NCI-H345 treated with DMSO at 0.1 percent for 48 hours (cell line): ENCODE measurements at regions not wholly inside any gene's neighbourhood (a gene's known extent, or its start where the extent isn't known, plus 50 kb on each side); places are given as distances from the start of the nearest gene placed in this dataset.

Experiments used
- DNase-seq: peaks from one replicate; lab custom pipeline; 2025; ENCODE audit not compliant: unreplicated experiment; lab: John Stamatoyannopoulos, UW

DNA sequence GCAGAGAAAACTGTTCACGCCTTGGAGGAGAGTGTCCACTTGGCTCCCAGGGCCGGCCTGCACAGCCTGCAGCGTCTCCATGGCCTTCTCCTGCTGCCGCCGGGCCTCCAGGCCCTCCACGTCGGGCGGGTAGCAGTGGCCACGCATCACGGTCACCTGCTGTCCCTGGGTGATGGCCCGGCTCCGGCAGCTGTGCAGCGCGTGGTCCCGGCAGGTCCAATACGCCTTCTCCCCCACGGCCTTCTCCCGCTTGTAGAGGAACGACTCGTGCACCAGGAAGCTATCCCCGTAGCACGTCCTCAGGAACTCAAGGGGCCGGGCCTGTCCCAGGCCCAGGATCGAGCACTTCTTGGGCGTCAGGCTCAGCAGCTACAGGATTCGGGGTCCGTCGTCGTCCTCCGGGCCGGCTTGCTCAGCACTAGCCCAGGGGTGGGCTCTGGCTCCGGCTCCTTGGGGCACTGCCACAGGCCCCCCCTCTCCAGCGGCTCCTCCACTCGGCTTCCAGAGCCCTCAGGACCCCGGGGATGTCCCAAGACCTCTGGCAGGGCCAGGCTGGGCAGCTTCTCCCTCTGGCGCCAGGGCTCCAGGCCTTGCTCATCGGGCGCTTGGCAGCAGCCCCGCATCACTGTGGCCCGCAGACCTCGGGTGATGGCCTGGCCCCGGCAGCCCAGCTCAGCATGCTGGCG is 83.6 kb upstream of the FXR1 start:
- DNase-seq: no peak

DNA sequence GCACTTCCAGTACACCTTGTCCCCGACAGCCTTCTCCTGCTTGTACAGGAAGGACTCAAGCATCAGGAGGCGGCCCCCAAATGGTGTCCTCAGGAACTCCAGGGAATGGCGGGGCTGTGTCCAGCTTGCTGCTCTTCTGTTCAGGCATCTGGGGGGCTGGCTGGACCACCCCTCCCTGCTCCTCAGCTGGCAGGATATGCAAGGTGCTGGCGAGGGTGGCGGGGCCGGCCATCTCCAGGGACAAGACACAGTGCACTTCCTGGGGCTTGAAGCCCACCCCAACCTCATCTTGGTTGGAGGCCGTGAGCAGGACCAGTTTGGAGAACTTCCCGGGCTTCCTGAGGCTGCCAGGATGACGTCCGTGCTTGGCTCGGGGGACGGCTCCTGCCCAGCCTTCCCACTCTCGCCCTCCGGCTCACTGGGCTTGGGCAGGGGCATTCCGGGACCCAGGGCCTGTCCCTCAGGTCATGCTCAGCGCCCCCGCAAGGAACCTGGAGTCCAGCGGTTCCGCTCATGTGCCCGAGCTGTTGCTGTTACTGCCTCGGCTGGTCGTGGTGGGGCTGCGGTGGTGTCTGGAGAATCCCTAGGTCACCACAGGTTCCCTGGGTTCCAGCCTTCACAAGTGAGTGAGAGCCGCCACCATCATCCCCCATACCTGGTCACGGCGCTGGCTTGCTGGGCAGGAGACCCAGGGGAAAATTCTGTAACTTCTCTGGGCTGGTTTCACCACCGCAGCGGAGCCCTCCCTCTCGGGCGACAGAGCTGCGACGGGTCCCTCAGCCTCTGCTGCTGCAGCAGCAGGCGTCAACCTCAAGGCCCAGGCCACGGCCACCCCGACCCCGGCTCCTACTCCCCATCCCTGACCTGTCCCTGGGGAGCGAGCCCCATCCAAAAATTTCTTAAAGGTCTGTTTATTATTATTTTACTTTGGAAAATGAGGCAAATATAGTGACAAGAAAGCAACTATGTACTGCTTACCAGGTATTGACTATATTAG is 82.8 kb upstream of the FXR1 start:
- DNase-seq: no peak

DNA sequence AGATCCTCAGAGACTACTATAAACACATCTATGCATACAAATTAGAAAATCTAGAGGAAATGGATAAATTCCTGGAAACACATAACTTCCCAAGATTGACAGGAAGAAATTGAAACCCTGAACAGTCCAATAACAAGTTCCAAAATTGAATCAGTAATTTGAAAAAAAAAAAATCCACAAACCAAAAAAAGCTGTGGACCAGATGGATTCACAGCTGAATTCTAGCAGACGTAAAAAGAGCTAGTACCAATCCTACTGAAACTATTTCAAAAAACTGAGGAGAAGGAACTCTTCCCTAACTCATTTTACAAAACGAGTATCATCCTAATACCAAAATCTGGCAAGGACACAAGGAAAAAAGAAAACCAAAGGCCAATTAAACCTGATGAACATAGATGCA is 77.0 kb upstream of the FXR1 start:
- DNase-seq: no peak

DNA sequence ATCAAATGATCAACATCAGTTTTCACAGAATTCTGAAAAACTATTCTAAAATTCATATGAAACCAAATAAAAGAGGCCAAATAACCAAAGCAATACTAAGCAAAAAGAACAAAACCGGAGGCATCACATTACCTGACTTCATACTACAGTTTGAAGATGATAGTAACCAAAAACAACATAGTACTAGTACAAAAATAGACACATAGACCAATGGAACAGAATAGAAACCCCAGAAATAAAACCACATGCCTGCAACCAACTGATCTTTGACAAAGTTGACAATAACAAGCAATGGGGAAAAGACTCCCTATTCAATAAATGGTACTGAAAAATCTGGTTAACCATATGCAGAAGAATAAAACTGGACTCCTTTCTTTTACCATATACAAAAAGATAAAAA is 75.7 kb upstream of the FXR1 start:
- no peak for DNase-seq

DNA sequence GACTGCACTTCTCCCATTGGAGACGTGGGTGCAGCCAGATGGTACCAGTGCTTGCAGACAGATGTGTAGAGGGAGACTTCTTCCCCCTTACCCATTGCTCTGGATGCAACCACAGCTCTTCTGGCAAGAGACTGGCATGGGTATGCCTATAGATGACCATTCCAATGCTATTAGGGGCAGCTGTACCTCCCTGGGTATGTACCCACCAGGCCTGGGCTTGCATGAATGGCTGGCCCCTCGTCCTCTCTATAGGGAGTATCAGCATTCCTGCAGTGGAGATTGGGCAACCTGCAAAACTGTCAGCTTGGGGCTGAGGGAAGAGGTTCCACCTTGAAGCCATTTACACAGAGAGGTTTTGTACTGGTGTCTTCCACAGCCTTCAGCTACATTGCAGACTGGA is 57.6 kb upstream of the FXR1 start:
- no peak for DNase-seq

DNA sequence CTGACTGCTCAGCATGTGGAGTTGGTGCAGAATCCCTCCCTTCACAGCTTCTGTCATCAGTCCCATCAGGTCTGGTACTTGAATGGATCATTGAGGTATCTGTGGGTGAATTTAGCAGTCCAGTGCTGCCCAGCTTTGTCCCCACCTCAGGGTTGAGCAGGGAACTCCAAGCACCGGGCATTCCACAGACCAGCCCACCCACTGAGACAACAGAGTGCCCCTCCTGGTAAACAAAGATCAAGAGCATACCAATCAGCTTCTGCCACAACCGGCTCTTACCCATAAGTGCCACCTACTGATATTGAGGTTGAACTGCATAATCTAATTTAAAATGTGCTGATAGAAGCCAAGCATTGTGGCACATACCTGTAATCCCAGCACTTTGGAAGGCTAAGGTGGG is 57.1 kb upstream of the FXR1 start:
- DNase-seq: peak; percentile 12

DNA sequence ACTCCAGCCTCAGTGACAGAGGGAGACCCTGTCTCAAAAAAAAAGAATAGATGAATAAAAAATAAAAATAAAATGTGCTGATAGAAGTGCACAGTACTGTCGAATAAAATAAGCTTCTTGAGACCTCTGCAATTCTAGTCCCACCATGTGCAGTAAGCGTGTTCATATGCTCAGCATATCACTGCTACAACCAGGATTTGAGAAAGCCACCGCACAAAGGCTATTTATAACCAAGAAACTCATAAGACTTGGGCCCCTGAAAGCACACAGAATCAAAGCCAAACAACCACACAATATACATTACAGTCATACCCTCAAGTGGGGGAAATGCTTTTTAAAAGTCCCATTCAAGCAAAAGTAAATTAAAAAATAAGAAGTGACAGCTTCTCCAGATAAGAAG is 56.5 kb upstream of the FXR1 start:
- no peak for DNase-seq

DNA sequence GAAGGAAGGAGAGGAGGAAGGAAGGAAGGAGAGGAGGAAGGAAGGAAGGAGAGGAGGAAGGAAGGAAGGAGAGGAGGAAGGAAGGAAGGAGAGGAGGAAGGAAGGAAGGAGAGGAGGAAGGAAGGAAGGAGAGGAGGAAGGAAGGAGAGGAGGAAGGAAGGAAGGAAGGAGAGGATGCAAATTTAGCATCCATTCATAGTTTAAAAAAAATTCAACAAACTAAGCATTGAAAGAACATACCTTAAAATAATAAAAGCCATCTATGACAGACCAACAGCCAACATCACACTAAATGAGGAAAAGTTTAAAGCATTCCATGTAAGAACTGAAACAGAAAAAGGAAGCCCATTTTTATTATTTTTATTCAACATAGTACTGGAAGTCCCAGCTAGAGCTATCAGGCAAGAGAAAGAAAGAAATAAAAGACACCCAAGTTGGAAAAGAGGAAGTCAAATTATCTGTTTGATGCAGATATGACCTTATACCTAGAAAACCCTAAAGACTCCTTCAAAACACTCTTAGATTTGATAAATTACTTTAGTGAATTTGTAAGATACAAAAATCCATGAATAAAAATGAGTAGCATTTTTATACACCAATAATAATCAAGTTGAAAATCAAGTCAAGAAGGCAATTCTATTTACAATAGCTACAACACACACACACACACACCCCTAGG is 52.2 kb upstream of the FXR1 start:
- no peak for DNase-seq
